HPDE6-E6E7 (cell line): ENCODE measurements at regions not wholly inside any gene's neighbourhood (a gene's known extent, or its start where the extent isn't known, plus 50 kb on each side); places are given as distances from the start of the nearest gene placed in this dataset.
A peak's percentile ranks its signal among the peaks of the same experiment; 100 is the strongest.

Experiments
- DNase-seq: peaks from one replicate; pipeline ENCODE4 v3.0.0; 2011; ENCODE audit warnings: missing footprints; ENCODE audit errors: extremely low spot score

GRCh38 chr18:21162786-21163185 lies 51.2 kb upstream of the ROCK1 start:
- no peak for DNase-seq

GRCh38 chr18:21163647-21164547 lies 52.3 kb upstream of the ROCK1 start:
- DNase-seq = peak; percentile 38

GRCh38 chr18:21164548-21165095 lies 53.0 kb upstream of the ROCK1 start:
- no peak for DNase-seq

GRCh38 chr18:21167641-21168377 lies 56.2 kb upstream of the ROCK1 start:
- DNase-seq = no peak

GRCh38 chr18:21168880-21169279 lies 57.3 kb upstream of the ROCK1 start:
- DNase-seq = no peak

GRCh38 chr18:21177822-21178221 lies 64.2 kb upstream of the GREB1L start:
- no peak for DNase-seq

GRCh38 chr18:21179590-21180220 lies 62.3 kb upstream of the GREB1L start:
- DNase-seq = peak; percentile 49

GRCh38 chr18:21180588-21180987 lies 61.4 kb upstream of the GREB1L start:
- DNase-seq = no peak

- no peak for DNase-seq
These were observed 60.3 kb upstream of the GREB1L start for GRCh38 chr18:21181766-21182165.

GRCh38 chr18:21183670-21184069 lies 58.4 kb upstream of the GREB1L start:
- no peak for DNase-seq

- no peak for DNase-seq
These were observed 57.5 kb upstream of the GREB1L start for GRCh38 chr18:21184396-21184996.

GRCh38 chr18:21187886-21188285 lies 54.1 kb upstream of the GREB1L start:
- no peak for DNase-seq

GRCh38 chr18:21191596-21192307 lies 50.3 kb upstream of the GREB1L start:
- DNase-seq = peak; percentile 34
